ENCODE measurements at regions not wholly inside any gene's neighbourhood (a gene's known extent, or its start where the extent isn't known, plus 50 kb on each side); places are given as distances from the start of the nearest gene placed in this dataset.

DNA sequence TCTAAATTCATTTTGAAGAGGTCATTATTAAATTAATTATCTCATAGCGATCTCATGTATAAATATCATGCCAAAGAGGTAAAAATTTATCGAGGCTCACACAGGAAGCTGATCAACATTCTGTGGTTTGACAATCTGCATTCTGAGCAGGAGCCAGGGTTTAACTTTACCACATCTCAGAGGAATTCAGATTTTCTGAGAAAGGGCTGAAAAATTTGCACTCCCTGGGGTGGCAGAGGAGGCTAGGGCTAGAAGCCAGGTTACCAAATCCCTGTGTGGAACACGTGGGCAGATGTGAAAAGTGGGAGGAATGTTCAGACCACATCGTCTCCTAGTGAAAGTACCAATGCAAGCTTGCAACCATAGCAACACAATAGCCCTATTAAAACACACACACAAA lies 63.5 kb upstream of the CTLA4 start:
- no peak overlapping the region for H3K27ac ChIP-seq (ENCODE audit: insufficient read depth, low read depth, low read length, poor library complexity, severe bottlenecking)
- WGBS, 2 experiments = 84 to 88% methylated on average over 4 of the region's 4 CpGs

DNA sequence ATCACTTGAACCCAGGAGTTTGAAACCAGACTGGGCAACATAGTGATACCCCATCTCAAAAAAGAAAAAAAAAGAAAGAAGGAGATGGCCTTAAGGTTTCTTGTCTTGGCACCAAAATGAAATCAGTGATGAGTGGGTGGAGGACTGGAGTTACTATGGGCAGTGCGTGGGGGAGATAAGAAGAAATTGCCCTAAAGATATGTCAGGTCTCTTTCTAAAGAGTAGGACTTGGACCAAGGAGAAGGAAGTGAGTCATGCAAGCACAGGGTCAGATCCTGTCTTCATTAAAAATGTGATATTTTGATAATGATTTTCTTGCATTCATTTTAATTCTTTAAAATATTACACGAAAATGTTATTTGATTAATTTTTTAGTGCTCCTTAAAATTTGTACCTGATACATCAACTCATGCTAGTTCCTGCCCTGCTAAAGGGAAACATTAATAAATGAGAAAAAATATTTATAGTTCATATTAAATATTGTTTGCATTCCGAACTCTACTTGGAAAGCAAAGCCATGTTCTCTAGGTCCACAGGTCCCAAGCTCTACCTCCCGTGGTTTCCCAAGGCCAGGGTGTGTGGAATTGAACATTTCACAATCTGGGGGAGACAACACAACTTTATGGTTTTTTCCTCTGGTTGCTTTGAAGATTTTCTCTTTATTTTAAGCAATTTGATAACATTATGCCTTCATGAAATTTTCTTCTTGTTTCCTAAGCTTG lies 62.6 kb upstream of the CTLA4 start:
- Histone ChIP-seq H3K9me3 (ENCODE audit: control insufficient read depth, low read length) (peaks cover 2% of the 10 kb centered on the region), H3K27ac (ENCODE audit: insufficient read depth, low read depth, low read length, poor library complexity, severe bottlenecking) (no peak overlapping the region), H3K36me3 (ENCODE audit: control insufficient read depth, insufficient read depth, low read length) (no peaks in the 10 kb centered on the region), H3K4me3 (ENCODE audit: insufficient read depth, low read depth, low read length) (no peak overlapping the region), H3K4me1 (ENCODE audit: control insufficient read depth, insufficient read depth, low read length) (peaks cover 28% of the 10 kb centered on the region), H3K27me3 (ENCODE audit: control insufficient read depth, insufficient read depth, low read length, poor library complexity, severe bottlenecking) (no peaks in the 10 kb centered on the region)
- 93 to 100% methylated on average over 3 of the region's 4 CpGs for whole genome bisulfite sequencing, 2 experiments

More for the DNA sequence above, 63.5 kb upstream of the CTLA4 start:
- H3K4me3 ChIP-seq (ENCODE audit: insufficient read depth, low read depth, low read length) = no peak overlapping the region
- no peaks in the 10 kb centered on the region for H3K27me3 ChIP-seq (ENCODE audit: control insufficient read depth, insufficient read depth, low read length, poor library complexity, severe bottlenecking)
- no peaks in the 10 kb centered on the region for H3K36me3 ChIP-seq (ENCODE audit: control insufficient read depth, insufficient read depth, low read length)
- peaks cover 24% of the 10 kb centered on the region for H3K4me1 ChIP-seq (ENCODE audit: control insufficient read depth, insufficient read depth, low read length)
- H3K9me3 ChIP-seq (ENCODE audit: control insufficient read depth, low read length) = peaks cover 2% of the 10 kb centered on the region

DNA sequence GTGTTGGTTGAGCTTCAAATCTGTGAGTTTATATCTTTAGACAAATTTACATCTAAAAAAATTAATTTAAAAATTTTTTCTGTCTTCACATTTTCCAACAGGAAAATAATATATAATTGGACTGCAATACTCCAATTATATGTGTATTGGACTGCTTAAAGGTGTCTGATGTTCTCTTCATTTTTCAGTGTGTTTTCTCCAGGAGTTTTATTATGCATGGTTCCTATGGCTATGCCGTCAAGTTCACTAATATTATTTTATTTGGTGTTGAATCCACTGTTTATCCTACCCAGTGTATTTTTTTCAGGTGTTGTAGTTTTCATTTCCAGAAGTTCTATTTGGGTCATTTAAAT lies 62.1 kb upstream of the CTLA4 start:
- Histone ChIP-seq H3K4me3 (ENCODE audit: insufficient read depth, low read depth, low read length) (no peak overlapping the region), H3K36me3 (ENCODE audit: control insufficient read depth, insufficient read depth, low read length) (no peaks in the 10 kb centered on the region), H3K27ac (ENCODE audit: insufficient read depth, low read depth, low read length, poor library complexity, severe bottlenecking) (no peak overlapping the region), H3K4me1 (ENCODE audit: control insufficient read depth, insufficient read depth, low read length) (peaks cover 28% of the 10 kb centered on the region), H3K9me3 (ENCODE audit: control insufficient read depth, low read length) (peaks cover 2% of the 10 kb centered on the region), H3K27me3 (ENCODE audit: control insufficient read depth, insufficient read depth, low read length, poor library complexity, severe bottlenecking) (no peaks in the 10 kb centered on the region)
- WGBS, 2 experiments = 100% methylated on average over 1 of the region's 1 CpG; no CpG with 5 or more reads in 1 of the 2 experiments

DNA sequence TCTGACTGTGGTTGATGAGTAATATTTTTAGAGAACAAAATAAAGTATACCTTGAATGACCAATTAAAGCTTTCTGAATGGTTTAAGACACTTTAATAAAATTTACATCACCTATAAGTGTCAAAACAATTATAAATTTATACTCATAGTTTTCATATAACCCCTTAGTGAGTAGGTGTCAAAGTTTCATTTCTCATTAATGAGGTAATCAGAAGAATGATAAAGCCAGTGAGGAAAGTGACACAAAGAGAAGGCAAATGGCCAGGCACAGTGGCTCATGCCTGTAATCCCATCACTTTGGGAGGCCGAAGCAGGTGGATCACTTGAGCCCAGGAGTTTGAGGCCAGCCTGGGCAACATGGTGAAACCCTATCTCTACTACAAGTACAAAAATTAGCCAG lies 60.8 kb upstream of the CTLA4 start:
- 87 to 94% methylated on average over 1 of the region's 1 CpG for WGBS, 2 experiments
- Histone ChIP-seq H3K27ac (ENCODE audit: insufficient read depth, low read depth, low read length, poor library complexity, severe bottlenecking) (no peak overlapping the region), H3K4me3 (ENCODE audit: insufficient read depth, low read depth, low read length) (no peak overlapping the region), H3K9me3 (ENCODE audit: control insufficient read depth, low read length) (peaks cover 2% of the 10 kb centered on the region), H3K27me3 (ENCODE audit: control insufficient read depth, insufficient read depth, low read length, poor library complexity, severe bottlenecking) (no peaks in the 10 kb centered on the region), H3K36me3 (ENCODE audit: control insufficient read depth, insufficient read depth, low read length) (no peaks in the 10 kb centered on the region), H3K4me1 (ENCODE audit: control insufficient read depth, insufficient read depth, low read length) (peaks cover 28% of the 10 kb centered on the region)

GRCh38 chr2:203808046-203808750 lies 59.4 kb upstream of the CTLA4 start:
- Histone ChIP-seq H3K36me3 (ENCODE audit: control insufficient read depth, insufficient read depth, low read length) (no peaks in the 10 kb centered on the region), H3K27me3 (ENCODE audit: control insufficient read depth, insufficient read depth, low read length, poor library complexity, severe bottlenecking) (no peaks in the 10 kb centered on the region), H3K4me3 (ENCODE audit: insufficient read depth, low read depth, low read length) (no peak overlapping the region), H3K4me1 (ENCODE audit: control insufficient read depth, insufficient read depth, low read length) (peaks cover 32% of the 10 kb centered on the region), H3K27ac (ENCODE audit: insufficient read depth, low read depth, low read length, poor library complexity, severe bottlenecking) (peak overlapping the region; percentile 86), H3K9me3 (ENCODE audit: control insufficient read depth, low read length) (peaks cover 2% of the 10 kb centered on the region)
- WGBS, 2 experiments = 45 to 46% methylated on average over 5 to 6 of the region's 7 CpGs

DNA sequence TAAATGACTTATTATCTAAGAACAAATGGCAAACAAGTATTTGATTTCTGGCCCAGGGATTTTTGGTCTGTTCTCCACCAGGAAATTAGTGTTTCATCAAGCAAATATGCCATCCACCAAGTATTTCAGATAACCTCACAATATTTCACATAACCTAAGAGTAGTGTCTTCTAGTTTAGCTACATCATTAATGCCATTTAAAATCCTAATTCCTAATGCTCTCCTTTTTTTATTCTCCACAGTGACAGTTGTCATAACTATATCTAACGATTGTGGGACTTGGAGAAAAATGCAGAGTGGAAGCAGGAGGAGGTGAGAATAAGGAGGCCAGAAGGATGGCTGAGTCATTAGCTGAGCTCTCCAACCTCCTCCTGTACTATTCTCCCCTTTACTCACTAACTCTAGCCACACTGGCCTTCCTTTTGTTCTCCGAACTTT lies 58.5 kb upstream of the CTLA4 start:
- H3K27me3 ChIP-seq (ENCODE audit: control insufficient read depth, insufficient read depth, low read length, poor library complexity, severe bottlenecking) = no peaks in the 10 kb centered on the region
- no peak overlapping the region for H3K4me3 ChIP-seq (ENCODE audit: insufficient read depth, low read depth, low read length)
- no peaks in the 10 kb centered on the region for H3K36me3 ChIP-seq (ENCODE audit: control insufficient read depth, insufficient read depth, low read length)
- H3K4me1 ChIP-seq (ENCODE audit: control insufficient read depth, insufficient read depth, low read length) = peaks cover 32% of the 10 kb centered on the region
- peaks cover 2% of the 10 kb centered on the region for H3K9me3 ChIP-seq (ENCODE audit: control insufficient read depth, low read length)
- 65 to 80% methylated on average over 1 of the region's 2 CpGs for WGBS, 2 experiments
- no peak overlapping the region for H3K27ac ChIP-seq (ENCODE audit: insufficient read depth, low read depth, low read length, poor library complexity, severe bottlenecking)

GRCh38 chr2:203809991-203810510 lies 57.5 kb upstream of the CTLA4 start:
- WGBS, 2 experiments = 95% methylated on average over 3 of the region's 3 CpGs
- H3K27ac ChIP-seq (ENCODE audit: insufficient read depth, low read depth, low read length, poor library complexity, severe bottlenecking) = no peak overlapping the region
- no peaks in the 10 kb centered on the region for H3K27me3 ChIP-seq (ENCODE audit: control insufficient read depth, insufficient read depth, low read length, poor library complexity, severe bottlenecking)
- peaks cover 2% of the 10 kb centered on the region for H3K9me3 ChIP-seq (ENCODE audit: control insufficient read depth, low read length)
- peaks cover 32% of the 10 kb centered on the region for H3K4me1 ChIP-seq (ENCODE audit: control insufficient read depth, insufficient read depth, low read length)
- H3K36me3 ChIP-seq (ENCODE audit: control insufficient read depth, insufficient read depth, low read length) = no peaks in the 10 kb centered on the region
- H3K4me3 ChIP-seq (ENCODE audit: insufficient read depth, low read depth, low read length) = no peak overlapping the region

DNA sequence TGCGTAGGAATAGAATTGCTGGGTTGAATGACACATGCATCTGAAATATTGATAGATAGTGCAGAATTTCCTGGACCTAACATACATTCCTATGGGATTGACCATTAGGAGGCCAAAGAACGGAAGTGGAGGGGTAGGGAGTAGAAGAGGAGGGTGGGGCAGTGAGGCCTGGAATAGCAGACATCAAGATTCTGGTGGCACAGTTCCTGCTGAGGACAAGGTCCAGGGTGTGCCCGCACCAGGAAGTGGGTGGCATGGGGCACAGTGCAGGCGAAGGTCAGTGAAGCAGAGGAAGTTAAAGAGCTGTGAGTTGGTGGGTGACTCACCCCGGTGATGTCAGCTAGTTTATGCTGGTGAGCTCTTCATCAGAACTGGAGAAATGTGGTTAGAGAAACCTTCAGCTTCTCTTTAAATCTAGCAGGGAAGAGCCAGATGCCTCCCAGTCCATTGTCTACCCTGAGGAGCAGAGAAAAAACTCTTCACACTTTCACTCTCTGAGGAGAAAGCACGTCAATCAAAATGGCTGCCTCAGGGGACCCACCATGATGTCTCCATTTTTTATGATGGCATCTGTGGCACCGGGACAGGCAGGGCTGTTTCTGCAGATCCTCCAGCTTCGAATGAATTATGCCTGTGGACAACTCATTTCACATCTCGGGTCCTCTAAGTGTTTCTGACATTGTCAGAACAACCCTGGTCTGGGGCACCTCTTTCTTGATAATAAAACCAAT lies 55.9 kb upstream of the CTLA4 start:
- H3K4me1 ChIP-seq (ENCODE audit: control insufficient read depth, insufficient read depth, low read length) = peaks cover 32% of the 10 kb centered on the region
- H3K4me3 ChIP-seq (ENCODE audit: insufficient read depth, low read depth, low read length) = no peak overlapping the region
- H3K36me3 ChIP-seq (ENCODE audit: control insufficient read depth, insufficient read depth, low read length) = no peaks in the 10 kb centered on the region
- WGBS, 2 experiments = 83 to 86% methylated on average over 9 of the region's 9 CpGs
- no peak overlapping the region for H3K27ac ChIP-seq (ENCODE audit: insufficient read depth, low read depth, low read length, poor library complexity, severe bottlenecking)
- no peaks in the 10 kb centered on the region for H3K9me3 ChIP-seq (ENCODE audit: control insufficient read depth, low read length)
- H3K27me3 ChIP-seq (ENCODE audit: control insufficient read depth, insufficient read depth, low read length, poor library complexity, severe bottlenecking) = no peaks in the 10 kb centered on the region

DNA sequence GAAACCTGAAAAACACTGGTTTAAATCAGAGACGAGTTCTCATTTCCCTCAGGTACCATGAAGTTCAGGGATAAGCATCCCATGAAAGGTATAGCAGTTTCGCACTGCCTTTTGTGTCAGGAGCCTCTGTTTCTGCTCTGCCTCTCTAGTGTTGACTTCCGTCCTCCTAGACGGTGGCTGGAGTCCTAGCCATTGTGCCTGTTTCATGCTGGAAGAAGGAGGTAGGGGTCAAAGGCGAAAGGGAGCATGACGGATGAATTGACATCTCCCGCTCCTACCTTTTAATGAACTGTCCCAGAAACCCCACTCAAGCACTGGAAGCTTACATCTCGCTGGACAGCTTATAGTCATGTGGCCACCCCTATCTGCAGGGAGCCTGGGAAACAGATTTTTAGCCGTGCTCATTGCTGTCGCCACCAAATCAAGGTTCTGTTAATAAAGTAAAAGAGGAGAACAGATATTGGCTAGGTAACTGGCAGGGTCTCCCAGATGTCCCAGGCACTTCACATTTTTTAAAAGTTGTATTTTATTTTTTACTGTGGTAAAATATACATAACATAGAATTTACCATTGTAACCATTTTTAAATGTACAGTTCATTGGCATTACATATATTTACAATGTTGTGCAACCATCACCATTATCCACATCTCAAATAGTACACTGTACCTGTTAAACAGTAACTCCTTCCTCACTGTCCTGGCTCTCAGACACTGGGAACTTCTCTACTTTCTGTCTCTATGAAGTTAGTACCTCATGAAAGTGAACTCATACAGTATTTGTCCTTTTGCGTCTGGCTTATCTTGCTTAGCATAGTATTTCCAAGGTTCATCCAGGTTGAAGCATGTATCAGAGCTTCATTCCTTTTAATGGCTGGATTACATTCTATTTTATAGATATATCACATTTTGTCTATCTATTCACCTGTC lies 55.0 kb upstream of the CTLA4 start:
- Histone ChIP-seq H3K36me3 (ENCODE audit: control insufficient read depth, insufficient read depth, low read length) (no peaks in the 10 kb centered on the region), H3K27ac (ENCODE audit: insufficient read depth, low read depth, low read length, poor library complexity, severe bottlenecking) (no peak overlapping the region), H3K4me1 (ENCODE audit: control insufficient read depth, insufficient read depth, low read length) (peaks cover 23% of the 10 kb centered on the region), H3K4me3 (ENCODE audit: insufficient read depth, low read depth, low read length) (no peak overlapping the region), H3K27me3 (ENCODE audit: control insufficient read depth, insufficient read depth, low read length, poor library complexity, severe bottlenecking) (no peaks in the 10 kb centered on the region), H3K9me3 (ENCODE audit: control insufficient read depth, low read length) (no peaks in the 10 kb centered on the region)
- 82 to 84% methylated on average over 11 of the region's 11 CpGs for WGBS, 2 experiments

All from ectodermal cell (in vitro differentiated cells).